A549 (cell line): ENCODE measurements at regions not wholly inside any gene's neighbourhood (a gene's known extent, or its start where the extent isn't known, plus 50 kb on each side); places are given as distances from the start of the nearest gene placed in this dataset.

Experiments used
- ATAC-seq, 2 experiments: fragments of 200-7000 bp in 1 of 2; fragments of >200 bp in 1 of 2; cut with Nextera tagmentation in 1 of 2; cut with Tn5 transposase in 1 of 2; 3 replicates each; pipeline versions ENCODE4 v1.8.0 to v1.9.1; 2018 to 2020; ENCODE audit warnings: mild to moderate bottlenecking in 1 of 2, moderate library complexity in 1 of 2
- CTCF ChIA-PET: fragments of 300-600 bp; sonication (Branson Sonifier 250); formaldehyde crosslinking; extraction: SDS; loops from one replicate; lab custom pipeline; 2021; ENCODE audit warnings: antibody characterized with exemption, inconsistent platforms; lab: Yijun Ruan, JAX
- POLR2A ChIA-PET: fragments of 350-600 bp; formaldehyde crosslinking; extraction: SDS; loops from one replicate; lab custom pipeline; 2021; ENCODE audit warnings: antibody characterized with exemption, inconsistent platforms; lab: Yijun Ruan, JAX
- DNase-seq, 2 experiments: peaks; one replicate each; pipeline versions ENCODE4 v3.0.0 to v3.0.0-alpha.2; 2011 to 2016; ENCODE audit warnings: low read depth in 1 of 2, low spot score in 1 of 2
- FAIRE-seq: peaks from 2 replicates; lab custom pipeline; 2011; peaks lifted over from hg19 to GRCh38; lab: Jason Lieb, UNC
- H3K27ac ChIP-seq, 2 experiments: fragments of >200 bp; sonication (Bioruptor Twin); formaldehyde crosslinking; 3 replicates each; pipeline ENCODE4 v1.5.1; 2016 to 2017
- H3K4me1 ChIP-seq: fragments of >200 bp; sonication (Bioruptor Twin); formaldehyde crosslinking; 3 replicates; pipeline ENCODE4 v1.6.1; 2016
- H3K4me2 ChIP-seq: fragments of >200 bp; sonication (Bioruptor Twin); formaldehyde crosslinking; 3 replicates; pipeline ENCODE4 v1.6.1; 2016
- H3K4me3 ChIP-seq: fragments of >200 bp; sonication (Bioruptor Twin); formaldehyde crosslinking; 3 replicates; pipeline ENCODE4 v1.5.1; 2016
- H3K9me3 ChIP-seq: fragments of >200 bp; sonication (Bioruptor Twin); formaldehyde crosslinking; 3 replicates; pipeline ENCODE4 v1.6.1; 2016
- CBX2 ChIP-seq: fragments of 200-600 bp; sonication (generic); IDR thresholded peaks from 2 replicates; pipeline ENCODE4 v1.6.1; 2016; ENCODE audit warnings: low read depth, mild to moderate bottlenecking, borderline replicate concordance
- CBX8 ChIP-seq: fragments of 200-600 bp; sonication (generic); IDR thresholded peaks from 2 replicates; pipeline ENCODE4 v1.6.1; 2016
- CEBPB ChIP-seq, 2 experiments: fragments of >200 bp in 1 of 2; sonication (Bioruptor Twin) in 1 of 2; formaldehyde crosslinking in 1 of 2; IDR thresholded peaks; 2 replicates each; pipeline ENCODE4 v1.6.1; 2012 to 2016
- CHD2 ChIP-seq: fragments of 150-350 bp; IDR thresholded peaks from 2 replicates; pipeline ENCODE4 v1.6.1; 2014; ENCODE audit warnings: low read length; ENCODE audit not compliant: partially characterized antibody
- CHD4 ChIP-seq: fragments of 200-600 bp; sonication (generic); IDR thresholded peaks from 2 replicates; pipeline ENCODE4 v1.6.1; 2016; ENCODE audit warnings: antibody characterized with exemption, mild to moderate bottlenecking, borderline replicate concordance
- ELK1 ChIP-seq: fragments of 150-350 bp; IDR thresholded peaks from 2 replicates; pipeline ENCODE4 v1.6.1; 2014; ENCODE audit warnings: low read depth, mild to moderate bottlenecking, low read length
- FOSL2 ChIP-seq, 2 experiments: fragments of 450-650 bp in 1 of 2; fragments of >200 bp in 1 of 2; sonication (Bioruptor Twin) in 1 of 2; formaldehyde crosslinking; IDR thresholded peaks; 2 replicates each; pipeline versions ENCODE4 v1.5.0 to v1.6.1; 2016 to 2020; ENCODE audit warnings: mild to moderate bottlenecking in 1 of 2, moderate library complexity in 1 of 2
- HEYL ChIP-seq: fragments of 250-450 bp; sonication (Bioruptor Pico); IDR thresholded peaks from 2 replicates; pipeline ENCODE4 v1.8.0; 2021; ENCODE audit warnings: mild to moderate bottlenecking, moderate library complexity
- HOXA7 ChIP-seq: fragments of 250-450 bp; sonication (Bioruptor Pico); IDR thresholded peaks from 2 replicates; pipeline ENCODE4 v1.5.0; 2020; ENCODE audit warnings: mild to moderate bottlenecking, moderate library complexity
- JUN ChIP-seq, 2 experiments: fragments of >200 bp; sonication (Bioruptor Twin); formaldehyde crosslinking; IDR thresholded peaks; 2 replicates in 1 of 2; 3 replicates in 1 of 2; pipeline ENCODE4 v1.6.1; 2016 to 2017
- KDM1A ChIP-seq: fragments of 200-600 bp; sonication (generic); IDR thresholded peaks from 2 replicates; pipeline ENCODE4 v1.6.1; 2016; ENCODE audit warnings: low read depth, mild to moderate bottlenecking
- KDM5A ChIP-seq: fragments of 200-600 bp; sonication (generic); IDR thresholded peaks from 2 replicates; pipeline ENCODE4 v1.6.1; 2016; ENCODE audit warnings: antibody characterized with exemption, mild to moderate bottlenecking
- MAFK ChIP-seq: fragments of 450-650 bp; IDR thresholded peaks from 2 replicates; pipeline ENCODE4 v1.6.1; 2014; ENCODE audit not compliant: partially characterized antibody
- MAZ ChIP-seq: fragments of 150-350 bp; IDR thresholded peaks from 2 replicates; pipeline ENCODE4 v1.6.1; 2014; ENCODE audit warnings: antibody characterized with exemption, low read depth, low read length, borderline replicate concordance
- MYC ChIP-seq: IDR thresholded peaks from 2 replicates; pipeline ENCODE4 v1.6.1; 2012; ENCODE audit warnings: mild to moderate bottlenecking, inconsistent platforms, low read length, improper control_type of control experiment, borderline replicate concordance
- NPAS2 ChIP-seq: fragments of 250-450 bp; sonication (Bioruptor Pico); IDR thresholded peaks from 2 replicates; pipeline ENCODE4 v1.8.0; 2022; ENCODE audit warnings: mild to moderate bottlenecking, moderate library complexity, borderline replicate concordance
- NR3C1 ChIP-seq: fragments of >200 bp; sonication (Bioruptor Twin); formaldehyde crosslinking; IDR thresholded peaks from 3 replicates; pipeline ENCODE4 v1.6.1; 2017
- PHF8 ChIP-seq: fragments of 200-600 bp; sonication (generic); IDR thresholded peaks from 2 replicates; pipeline ENCODE4 v1.6.1; 2016; ENCODE audit warnings: low read depth, mild to moderate bottlenecking, antibody characterized with exemption, moderate library complexity, borderline replicate concordance
- POLR2A ChIP-seq: IDR thresholded peaks from 2 replicates; pipeline ENCODE4 v1.6.1; 2012; ENCODE audit warnings: mild to moderate bottlenecking, low read length
- RARB ChIP-seq: fragments of 250-450 bp; sonication (Bioruptor Pico); IDR thresholded peaks from 2 replicates; pipeline ENCODE4 v1.8.0; 2021; ENCODE audit warnings: mild to moderate bottlenecking, moderate library complexity
- SMC3 ChIP-seq: fragments of >200 bp; sonication (Bioruptor Twin); formaldehyde crosslinking; IDR thresholded peaks from 3 replicates; pipeline ENCODE4 v1.6.1; 2018; ENCODE audit warnings: inconsistent platforms
- TFCP2L1 ChIP-seq: fragments of 250-450 bp; sonication (Bioruptor Pico); IDR thresholded peaks from 2 replicates; pipeline ENCODE4 v1.5.0; 2021; ENCODE audit warnings: mild to moderate bottlenecking
- ZC3H11A ChIP-seq: fragments of 450-650 bp; IDR thresholded peaks from 2 replicates; pipeline ENCODE4 v1.6.1; 2014; ENCODE audit warnings: antibody characterized with exemption, mild to moderate bottlenecking
- WGBS: methylation state at CpG from one replicate; pipeline ENCODE4 v1.1.6; 2017; ENCODE audit errors: missing lambda C conversion rate; 5-methylcytosine and 5-hydroxymethylcytosine counted together
- TF ChIP-seq, protein P1 (sequence below): fragments of >200 bp; sonication (Bioruptor Twin); formaldehyde crosslinking; IDR thresholded peaks from 2 replicates; pipeline ENCODE4 v1.6.1; 2016
- TF ChIP-seq, protein P2 (sequence below): fragments of >200 bp; sonication (Bioruptor Twin); formaldehyde crosslinking; IDR thresholded peaks from 3 replicates; pipeline ENCODE4 v1.5.1; 2016

DNA sequence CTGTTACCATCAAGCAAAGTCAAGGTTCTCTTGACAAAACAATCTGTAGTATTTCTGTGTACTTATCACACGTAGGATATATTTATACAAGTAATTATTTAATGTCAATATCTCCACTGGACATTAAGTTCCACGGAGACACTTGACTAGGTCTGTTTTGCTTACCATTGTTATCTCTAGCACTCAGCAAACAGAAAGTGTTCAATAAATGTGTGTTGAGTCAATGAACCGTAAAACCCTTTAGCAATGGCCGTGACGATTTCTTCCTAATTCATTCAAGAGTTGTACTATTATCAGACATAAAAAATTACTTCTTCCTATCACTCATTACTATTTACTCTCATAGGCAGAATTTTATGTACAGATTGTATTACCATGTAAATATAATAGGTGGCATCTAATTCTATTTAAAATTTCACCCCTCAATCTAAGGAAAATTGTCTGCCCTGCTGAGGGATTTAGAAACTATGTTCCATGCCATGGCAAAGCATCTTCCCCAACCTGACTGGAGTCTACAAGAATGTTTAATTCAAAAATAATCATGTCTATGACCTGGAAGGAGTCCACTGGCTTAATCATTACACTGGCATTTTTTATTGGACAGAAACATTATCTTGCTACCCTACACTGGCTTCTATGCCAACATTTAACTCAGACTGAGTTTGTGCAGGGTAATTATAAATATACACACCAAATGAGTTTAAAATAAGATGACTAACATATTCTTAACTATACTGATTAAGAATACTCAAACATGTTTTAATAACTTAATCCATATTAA lies 301.9 kb downstream of the ZEB2 start:
- no peak overlapping the region for H3K4me3 ChIP-seq
- no peak overlapping the region for H3K27ac ChIP-seq
- ChIA-PET CTCF (no interaction called here), POLR2A (no interaction called here)
- H3K9me3 ChIP-seq, result no peaks in the 10 kb centered on the region
- no peak for FAIRE-seq
- H3K4me2 ChIP-seq, result no peak overlapping the region
- TF ChIP-seq KDM5A (no peak), RARB (CRISPR knock-in tag) (no peak), HEYL (CRISPR knock-in tag) (no peak), CHD2 (no peak), JUN (IDR thresholded peaks at IDR 0.05) (no peak)
- TF ChIP-seq, protein P1, sequence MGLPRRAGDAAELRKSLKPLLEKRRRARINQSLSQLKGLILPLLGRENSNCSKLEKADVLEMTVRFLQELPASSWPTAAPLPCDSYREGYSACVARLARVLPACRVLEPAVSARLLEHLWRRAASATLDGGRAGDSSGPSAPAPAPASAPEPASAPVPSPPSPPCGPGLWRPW, result no peak
- no peak for ATAC-seq
- peaks cover 8% of the 10 kb centered on the region; the same call in 2 of the 3 replicates for H3K4me1 ChIP-seq
- 59% methylated on average over 5 of the region's 5 CpGs for WGBS
- DNase-seq, result no peak

DNA sequence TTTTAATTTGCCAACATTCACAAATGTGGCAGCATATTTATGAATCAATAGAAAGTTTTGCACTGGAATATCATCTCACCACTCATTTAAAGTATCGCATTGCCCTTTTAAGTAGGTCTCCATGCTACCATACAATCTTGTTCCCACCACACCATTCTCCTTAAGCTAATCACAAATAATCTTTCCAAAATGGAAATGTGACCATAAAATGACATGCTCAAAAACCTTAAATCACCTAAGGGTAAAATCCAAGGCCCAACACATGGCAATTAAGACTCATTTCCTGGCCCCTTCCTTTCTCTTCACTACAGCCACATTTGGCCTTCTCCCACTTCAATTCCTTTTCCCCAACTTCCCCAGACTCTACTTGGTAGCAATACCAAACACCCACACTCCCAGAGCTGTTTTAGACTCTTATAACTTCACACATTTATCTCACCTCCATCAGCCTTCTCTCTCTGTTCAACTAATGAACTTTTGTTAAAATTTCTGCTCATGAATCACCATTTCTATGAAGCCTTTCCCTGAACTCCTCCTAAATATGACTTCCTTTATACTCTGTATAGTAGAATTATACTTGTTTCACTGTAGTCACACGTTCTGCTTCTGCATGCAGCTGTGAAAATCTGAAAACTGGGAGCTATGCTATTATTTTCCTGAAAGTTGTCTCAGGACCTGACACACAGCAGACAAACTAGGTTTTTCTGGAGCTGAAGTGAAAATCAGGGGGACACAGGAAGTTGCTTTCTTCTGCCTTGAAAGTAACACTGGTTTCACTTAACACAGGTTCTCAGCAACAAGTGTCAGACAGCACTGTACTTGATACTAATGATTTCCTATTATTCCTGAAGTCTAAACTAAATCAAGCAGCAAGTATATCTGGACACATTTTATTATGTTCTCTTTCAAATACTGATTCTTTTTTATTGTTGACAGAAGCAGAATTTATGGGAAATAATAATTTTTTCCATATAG lies 303.9 kb downstream of the ZEB2 start:
- no peak for FAIRE-seq
- DNase-seq, result no peak
- no peak for ATAC-seq
- Histone ChIP-seq H3K4me3 (no peak overlapping the region), H3K27ac (no peak overlapping the region), H3K9me3 (no peaks in the 10 kb centered on the region), H3K4me1 (peaks cover 8% of the 10 kb centered on the region; the same call in 2 of the 3 replicates), H3K4me2 (no peak overlapping the region)
- CTCF ChIA-PET, result no interaction called here
- TF ChIP-seq ELK1, result no peak
- no peak for TF ChIP-seq ZC3H11A
- no peak for TF ChIP-seq TFCP2L1 (CRISPR knock-in tag)
- TF ChIP-seq FOSL2 (IDR thresholded peaks at IDR 0.05), result no peak
- no peak for TF ChIP-seq FOSL2 (CRISPR knock-in tag; IDR thresholded peaks at IDR 0.05)
- WGBS, result 91% methylated on average over 2 of the region's 2 CpGs
- POLR2A ChIA-PET, result no interaction called here

- no peak for ATAC-seq
Measured at GRCh38 chr2:144215207-144215606, 304.7 kb downstream of the ZEB2 start.

GRCh38 chr2:144213797-144214196 lies 306.1 kb downstream of the ZEB2 start:
- POLR2A ChIA-PET, result no interaction called here
- no peak overlapping the region for H3K4me2 ChIP-seq
- no peak for DNase-seq
- ATAC-seq, result no peak
- FAIRE-seq, result no peak
- no peak overlapping the region for H3K4me3 ChIP-seq
- no peaks in the 10 kb centered on the region for H3K9me3 ChIP-seq
- CTCF ChIA-PET, result no interaction called here
- H3K27ac ChIP-seq, result no peak overlapping the region
- 96% methylated on average over 2 of the region's 2 CpGs for WGBS
- peaks cover 8% of the 10 kb centered on the region; the same call in 2 of the 3 replicates for H3K4me1 ChIP-seq
- no peak for TF ChIP-seq CBX8
- TF ChIP-seq, protein P2, sequence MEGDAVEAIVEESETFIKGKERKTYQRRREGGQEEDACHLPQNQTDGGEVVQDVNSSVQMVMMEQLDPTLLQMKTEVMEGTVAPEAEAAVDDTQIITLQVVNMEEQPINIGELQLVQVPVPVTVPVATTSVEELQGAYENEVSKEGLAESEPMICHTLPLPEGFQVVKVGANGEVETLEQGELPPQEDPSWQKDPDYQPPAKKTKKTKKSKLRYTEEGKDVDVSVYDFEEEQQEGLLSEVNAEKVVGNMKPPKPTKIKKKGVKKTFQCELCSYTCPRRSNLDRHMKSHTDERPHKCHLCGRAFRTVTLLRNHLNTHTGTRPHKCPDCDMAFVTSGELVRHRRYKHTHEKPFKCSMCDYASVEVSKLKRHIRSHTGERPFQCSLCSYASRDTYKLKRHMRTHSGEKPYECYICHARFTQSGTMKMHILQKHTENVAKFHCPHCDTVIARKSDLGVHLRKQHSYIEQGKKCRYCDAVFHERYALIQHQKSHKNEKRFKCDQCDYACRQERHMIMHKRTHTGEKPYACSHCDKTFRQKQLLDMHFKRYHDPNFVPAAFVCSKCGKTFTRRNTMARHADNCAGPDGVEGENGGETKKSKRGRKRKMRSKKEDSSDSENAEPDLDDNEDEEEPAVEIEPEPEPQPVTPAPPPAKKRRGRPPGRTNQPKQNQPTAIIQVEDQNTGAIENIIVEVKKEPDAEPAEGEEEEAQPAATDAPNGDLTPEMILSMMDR, result no peak
- no peak for TF ChIP-seq POLR2A
- no peak for TF ChIP-seq PHF8
- TF ChIP-seq CBX2, result no peak
- no peak for TF ChIP-seq CEBPB (IDR thresholded peaks at IDR 0.05)
- TF ChIP-seq JUN (IDR thresholded peaks at IDR 0.05), result no peak
- TF ChIP-seq RARB (CRISPR knock-in tag), result no peak
- no peak for TF ChIP-seq NPAS2 (CRISPR knock-in tag)
- TF ChIP-seq NR3C1, result no peak
- no peak for TF ChIP-seq KDM1A
- TF ChIP-seq MYC, result no peak
- no peak for TF ChIP-seq SMC3
- TF ChIP-seq CHD4, result no peak
- TF ChIP-seq HOXA7 (CRISPR knock-in tag), result no peak
- TF ChIP-seq FOSL2 (IDR thresholded peaks at IDR 0.05), result no peak
- no peak for TF ChIP-seq FOSL2 (CRISPR knock-in tag; IDR thresholded peaks at IDR 0.05)

More at GRCh38 chr2:144215207-144215606, 304.7 kb downstream of the ZEB2 start:
- ChIA-PET POLR2A (no interaction called here), CTCF (no interaction called here)
- TF ChIP-seq MAZ (no peak), ZC3H11A (no peak), MAFK (peak; percentile 73), NPAS2 (CRISPR knock-in tag) (no peak)
- peaks cover 8% of the 10 kb centered on the region; the same call in 2 of the 3 replicates for H3K4me1 ChIP-seq
- no peak overlapping the region for H3K27ac ChIP-seq
- no peak overlapping the region for H3K4me2 ChIP-seq
- no peaks in the 10 kb centered on the region for H3K9me3 ChIP-seq
- H3K4me3 ChIP-seq, result no peak overlapping the region
- 95% methylated on average over 1 of the region's 1 CpG for WGBS
- DNase-seq (no peak), FAIRE-seq (no peak)
